ENCODE measurements at regions not wholly inside any gene's neighbourhood (a gene's known extent, or its start where the extent isn't known, plus 50 kb on each side); places are given as distances from the start of the nearest gene placed in this dataset.

DNA sequence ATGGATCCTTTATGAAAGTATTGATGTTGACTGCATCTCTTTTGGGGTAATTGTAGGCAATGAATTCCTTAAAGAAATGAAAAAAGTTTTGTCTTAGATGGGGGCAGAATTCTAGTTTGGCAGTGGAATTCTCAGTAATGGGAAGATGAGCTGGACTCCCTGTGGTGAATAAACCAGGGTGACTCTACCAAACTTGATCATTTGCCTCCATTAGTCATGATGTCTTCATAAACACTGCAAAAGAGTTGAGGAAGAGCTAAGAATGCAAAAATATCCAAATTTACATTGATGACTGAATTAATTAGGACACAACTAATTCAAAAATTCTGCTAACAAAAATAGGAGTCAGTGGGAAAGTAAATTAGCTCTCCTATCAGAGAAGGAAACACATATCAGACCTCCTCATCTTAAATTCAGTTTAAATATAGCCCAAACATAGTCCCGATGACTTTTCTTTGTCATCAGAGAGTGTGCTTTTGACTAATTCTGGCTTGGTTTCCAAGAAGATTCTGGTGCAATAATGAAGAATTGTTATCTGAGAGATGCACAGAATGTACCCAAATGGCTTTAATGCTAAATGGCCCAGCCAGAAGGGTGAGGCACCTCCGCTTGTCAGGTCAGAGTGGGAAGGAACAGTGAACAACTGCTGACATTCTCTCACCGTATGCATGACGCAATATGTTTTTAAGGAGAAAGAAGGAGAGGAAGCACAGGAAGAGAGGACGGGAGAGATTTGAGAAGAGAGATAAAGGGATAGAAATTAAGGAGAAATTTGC lies 525.1 kb downstream of the LMO4 start:
- no peaks in the 10 kb centered on the region for H3K27me3 Mint-ChIP-seq (ENCODE audit: low read depth, unreplicated experiment)
- H3K27ac Mint-ChIP-seq (ENCODE audit: unreplicated experiment): no peak overlapping the region
- Histone ChIP-seq H3K27me3 (ENCODE audit: insufficient read depth, low read length) (no peaks in the 10 kb centered on the region), H3K27ac (ENCODE audit: low read depth, low read length) (no peak overlapping the region), H3K79me2 (ENCODE audit: insufficient read depth, low read length) (no peaks in the 10 kb centered on the region), H4K20me1 (ENCODE audit: insufficient read depth, low read length) (no peaks in the 10 kb centered on the region), H3K36me3 (ENCODE audit: insufficient read depth, low read length) (no peaks in the 10 kb centered on the region), H3K4me3 (ENCODE audit: insufficient read depth, low read depth, low read length) (no peak overlapping the region), H3K9me3 (ENCODE audit: insufficient read depth, low read depth, low read length) (no peaks in the 10 kb centered on the region), H3K4me1 (ENCODE audit: insufficient read depth, low read length) (no peaks in the 10 kb centered on the region), H3K4me2 (ENCODE audit: low read length) (no peak overlapping the region), H2AFZ (ENCODE audit: low read depth, low read length) (no peak overlapping the region), H3K9ac (ENCODE audit: low read length) (no peak overlapping the region)
- DNase-seq (ENCODE audit: low read depth) (no peak), FAIRE-seq (no peak)
- H3K36me3 Mint-ChIP-seq (ENCODE audit: low read depth, unreplicated experiment): no peaks in the 10 kb centered on the region
- no peak for TF ChIP-seq EZH2 (IDR thresholded peaks at IDR 0.05; ENCODE audit: insufficient read depth, low read length)
- TF ChIP-seq, protein P1, sequence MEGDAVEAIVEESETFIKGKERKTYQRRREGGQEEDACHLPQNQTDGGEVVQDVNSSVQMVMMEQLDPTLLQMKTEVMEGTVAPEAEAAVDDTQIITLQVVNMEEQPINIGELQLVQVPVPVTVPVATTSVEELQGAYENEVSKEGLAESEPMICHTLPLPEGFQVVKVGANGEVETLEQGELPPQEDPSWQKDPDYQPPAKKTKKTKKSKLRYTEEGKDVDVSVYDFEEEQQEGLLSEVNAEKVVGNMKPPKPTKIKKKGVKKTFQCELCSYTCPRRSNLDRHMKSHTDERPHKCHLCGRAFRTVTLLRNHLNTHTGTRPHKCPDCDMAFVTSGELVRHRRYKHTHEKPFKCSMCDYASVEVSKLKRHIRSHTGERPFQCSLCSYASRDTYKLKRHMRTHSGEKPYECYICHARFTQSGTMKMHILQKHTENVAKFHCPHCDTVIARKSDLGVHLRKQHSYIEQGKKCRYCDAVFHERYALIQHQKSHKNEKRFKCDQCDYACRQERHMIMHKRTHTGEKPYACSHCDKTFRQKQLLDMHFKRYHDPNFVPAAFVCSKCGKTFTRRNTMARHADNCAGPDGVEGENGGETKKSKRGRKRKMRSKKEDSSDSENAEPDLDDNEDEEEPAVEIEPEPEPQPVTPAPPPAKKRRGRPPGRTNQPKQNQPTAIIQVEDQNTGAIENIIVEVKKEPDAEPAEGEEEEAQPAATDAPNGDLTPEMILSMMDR (IDR thresholded peaks at IDR 0.05; ENCODE audit: insufficient read depth, low read depth, low read length): no peak
- H3K4me3 Mint-ChIP-seq (ENCODE audit: unreplicated experiment): no peak overlapping the region
- no peaks in the 10 kb centered on the region for H3K4me1 Mint-ChIP-seq (ENCODE audit: low read depth, unreplicated experiment)
- no peaks in the 10 kb centered on the region for H3K9me3 Mint-ChIP-seq (ENCODE audit: unreplicated experiment)

- Histone ChIP-seq H2AFZ (ENCODE audit: low read depth, low read length) (no peak overlapping the region), H3K79me2 (ENCODE audit: insufficient read depth, low read length) (no peaks in the 10 kb centered on the region), H3K4me1 (ENCODE audit: insufficient read depth, low read length) (no peaks in the 10 kb centered on the region), H3K9ac (ENCODE audit: low read length) (no peak overlapping the region), H3K36me3 (ENCODE audit: insufficient read depth, low read length) (no peaks in the 10 kb centered on the region), H3K27me3 (ENCODE audit: insufficient read depth, low read length) (no peaks in the 10 kb centered on the region), H3K4me2 (ENCODE audit: low read length) (no peak overlapping the region), H4K20me1 (ENCODE audit: insufficient read depth, low read length) (no peaks in the 10 kb centered on the region), H3K9me3 (ENCODE audit: insufficient read depth, low read depth, low read length) (no peaks in the 10 kb centered on the region), H3K27ac (ENCODE audit: low read depth, low read length) (no peak overlapping the region), H3K4me3 (ENCODE audit: insufficient read depth, low read depth, low read length) (no peak overlapping the region)
- TF ChIP-seq, protein P1 (IDR thresholded peaks at IDR 0.05; ENCODE audit: insufficient read depth, low read depth, low read length): no peak
- TF ChIP-seq EZH2 (IDR thresholded peaks at IDR 0.05; ENCODE audit: insufficient read depth, low read length): no peak
- FAIRE-seq: no peak
- peaks cover 7% of the 10 kb centered on the region for H3K9me3 Mint-ChIP-seq (ENCODE audit: unreplicated experiment)
- no peak overlapping the region for H3K4me3 Mint-ChIP-seq (ENCODE audit: unreplicated experiment)
- no peak overlapping the region for H3K27ac Mint-ChIP-seq (ENCODE audit: unreplicated experiment)
- no peaks in the 10 kb centered on the region for H3K27me3 Mint-ChIP-seq (ENCODE audit: low read depth, unreplicated experiment)
- DNase-seq (ENCODE audit: low read depth): no peak
- H3K4me1 Mint-ChIP-seq (ENCODE audit: low read depth, unreplicated experiment): no peaks in the 10 kb centered on the region
- no peaks in the 10 kb centered on the region for H3K36me3 Mint-ChIP-seq (ENCODE audit: low read depth, unreplicated experiment)
Observed at GRCh38 chr1:87863317-87863716, 534.6 kb downstream of the LMO4 start.

DNA sequence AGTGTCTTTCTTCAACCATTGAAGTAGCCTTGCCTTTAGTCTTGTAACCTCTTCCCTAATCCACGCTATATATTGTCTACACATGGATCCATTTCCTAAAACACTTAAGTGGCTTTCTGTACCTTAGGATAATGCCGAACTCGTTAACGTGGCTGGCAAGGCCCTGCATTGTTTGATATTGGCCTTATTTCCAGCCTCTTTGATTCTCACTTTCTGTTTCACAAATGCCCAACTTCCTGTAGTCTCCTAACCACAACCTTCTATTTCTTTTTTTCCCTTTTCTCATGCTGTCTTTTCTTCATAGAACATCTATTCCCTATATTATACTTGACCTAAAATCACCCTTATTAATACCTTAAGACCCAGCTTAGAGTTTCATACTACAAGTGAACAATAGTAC lies 536.0 kb downstream of the LMO4 start:
- H3K9ac ChIP-seq (ENCODE audit: low read length): no peak overlapping the region
- Mint-ChIP-seq H3K4me3 (ENCODE audit: unreplicated experiment) (no peak overlapping the region), H3K36me3 (ENCODE audit: low read depth, unreplicated experiment) (no peaks in the 10 kb centered on the region), H3K9me3 (ENCODE audit: unreplicated experiment) (peaks cover 7% of the 10 kb centered on the region), H3K4me1 (ENCODE audit: low read depth, unreplicated experiment) (peaks cover 3% of the 10 kb centered on the region), H3K27ac (ENCODE audit: unreplicated experiment) (no peak overlapping the region), H3K27me3 (ENCODE audit: low read depth, unreplicated experiment) (no peaks in the 10 kb centered on the region)
- DNase-seq (ENCODE audit: low read depth): no peak
- H4K20me1 ChIP-seq (ENCODE audit: insufficient read depth, low read length): no peaks in the 10 kb centered on the region
- no peaks in the 10 kb centered on the region for H3K4me1 ChIP-seq (ENCODE audit: insufficient read depth, low read length)
- FAIRE-seq: no peak
- no peaks in the 10 kb centered on the region for H3K79me2 ChIP-seq (ENCODE audit: insufficient read depth, low read length)
- no peak overlapping the region for H2AFZ ChIP-seq (ENCODE audit: low read depth, low read length)
- H3K36me3 ChIP-seq (ENCODE audit: insufficient read depth, low read length): no peaks in the 10 kb centered on the region
- H3K9me3 ChIP-seq (ENCODE audit: insufficient read depth, low read depth, low read length): no peaks in the 10 kb centered on the region
- H3K27me3 ChIP-seq (ENCODE audit: insufficient read depth, low read length): no peaks in the 10 kb centered on the region
- no peak overlapping the region for H3K4me2 ChIP-seq (ENCODE audit: low read length)
- no peak overlapping the region for H3K27ac ChIP-seq (ENCODE audit: low read depth, low read length)
- TF ChIP-seq, protein P1 (IDR thresholded peaks at IDR 0.05; ENCODE audit: insufficient read depth, low read depth, low read length): no peak
- no peak for TF ChIP-seq EZH2 (IDR thresholded peaks at IDR 0.05; ENCODE audit: insufficient read depth, low read length)
- no peak overlapping the region for H3K4me3 ChIP-seq (ENCODE audit: insufficient read depth, low read depth, low read length)
